Liver (tissue), 3 donors: ENCODE measurements at regions not wholly inside any gene's neighbourhood (a gene's known extent, or its start where the extent isn't known, plus 50 kb on each side); places are given as distances from the start of the nearest gene placed in this dataset.

Source experiments
- RAD21 ChIP-seq, 2 donors: IDR thresholded peaks; 2 replicates each; pipeline ENCODE4 v1.6.1; 2016; ENCODE audit warnings: antibody characterized with exemption in 2 of 2, mild to moderate bottlenecking in 2 of 2
- REST ChIP-seq: IDR thresholded peaks from 2 replicates; pipeline ENCODE4 v1.6.1; 2016; ENCODE audit warnings: antibody characterized with exemption, mild to moderate bottlenecking
- SP1 ChIP-seq: IDR thresholded peaks from 2 replicates; pipeline ENCODE4 v1.6.1; 2018; ENCODE audit warnings: antibody characterized with exemption, mild to moderate bottlenecking
- TAF1 ChIP-seq: conservative IDR thresholded peaks from 2 replicates; pipeline ENCODE4 v1.6.1; 2016; ENCODE audit warnings: antibody characterized with exemption, mild to moderate bottlenecking
- TF ChIP-seq, protein P1 (sequence below): fragments of 150-350 bp; IDR thresholded peaks from 2 replicates; pipeline ENCODE4 v1.5.1; 2017; ENCODE audit warnings: improper control_type of control experiment, low read depth, low read length; ENCODE audit not compliant: missing input control
- donor health status: healthy.
- donor health status: healthy.

DNA sequence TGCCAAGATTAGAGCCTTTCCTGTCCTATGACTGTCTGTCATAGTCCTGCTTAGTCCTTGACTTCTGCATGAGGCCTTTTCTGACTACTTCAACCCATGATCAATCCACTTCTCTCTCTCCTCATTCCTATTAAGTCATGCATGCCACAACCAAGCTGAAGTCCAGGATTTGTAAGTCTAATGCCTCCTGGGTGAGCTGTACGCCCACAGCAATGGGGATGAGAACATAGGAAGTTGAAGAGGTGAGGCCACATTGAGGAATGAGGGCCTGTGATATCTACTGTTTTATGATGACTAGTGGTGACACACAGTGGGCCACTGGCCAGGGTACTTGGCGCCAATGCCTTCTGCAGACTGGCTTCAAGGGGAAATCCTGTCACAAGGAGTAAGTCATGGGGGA, 994.1 kb upstream of the TMEM132C start:
- no peak for TF ChIP-seq SP1
- TF ChIP-seq, protein P1, sequence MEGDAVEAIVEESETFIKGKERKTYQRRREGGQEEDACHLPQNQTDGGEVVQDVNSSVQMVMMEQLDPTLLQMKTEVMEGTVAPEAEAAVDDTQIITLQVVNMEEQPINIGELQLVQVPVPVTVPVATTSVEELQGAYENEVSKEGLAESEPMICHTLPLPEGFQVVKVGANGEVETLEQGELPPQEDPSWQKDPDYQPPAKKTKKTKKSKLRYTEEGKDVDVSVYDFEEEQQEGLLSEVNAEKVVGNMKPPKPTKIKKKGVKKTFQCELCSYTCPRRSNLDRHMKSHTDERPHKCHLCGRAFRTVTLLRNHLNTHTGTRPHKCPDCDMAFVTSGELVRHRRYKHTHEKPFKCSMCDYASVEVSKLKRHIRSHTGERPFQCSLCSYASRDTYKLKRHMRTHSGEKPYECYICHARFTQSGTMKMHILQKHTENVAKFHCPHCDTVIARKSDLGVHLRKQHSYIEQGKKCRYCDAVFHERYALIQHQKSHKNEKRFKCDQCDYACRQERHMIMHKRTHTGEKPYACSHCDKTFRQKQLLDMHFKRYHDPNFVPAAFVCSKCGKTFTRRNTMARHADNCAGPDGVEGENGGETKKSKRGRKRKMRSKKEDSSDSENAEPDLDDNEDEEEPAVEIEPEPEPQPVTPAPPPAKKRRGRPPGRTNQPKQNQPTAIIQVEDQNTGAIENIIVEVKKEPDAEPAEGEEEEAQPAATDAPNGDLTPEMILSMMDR, result no peak
- no peak for TF ChIP-seq REST
- TF ChIP-seq TAF1, result no peak
- TF ChIP-seq RAD21 (IDR thresholded peaks at IDR 0.05), result no peak
